Activated naive CD8-positive, alpha-beta T cell treated with anti-CD3 and anti-CD28 coated beads for 36 hours (primary cell): ENCODE measurements at regions not wholly inside any gene's neighbourhood (a gene's known extent, or its start where the extent isn't known, plus 50 kb on each side); places are given as distances from the start of the nearest gene placed in this dataset.
"Not testable (repeated sequence)": the region's sequence is repeated elsewhere in the genome, so short reads cannot be mapped to it uniquely, and the experiment has no call there.

Experiments used
- DNase-seq: peaks from one replicate; pipeline ENCODE4 v3.0.0; 2021
- H3K27ac Mint-ChIP-seq: one replicate; pipeline ENCODE4 v1.8.0; 2022; ENCODE audit warnings: mild to moderate bottlenecking, moderate library complexity, mixed read lengths
- H3K27me3 Mint-ChIP-seq: one replicate; pipeline ENCODE4 v1.8.0; 2022; ENCODE audit warnings: mild to moderate bottlenecking, mixed read lengths
- H3K36me3 Mint-ChIP-seq: one replicate; pipeline ENCODE4 v1.8.0; 2021; ENCODE audit warnings: mild to moderate bottlenecking, mixed read lengths
- H3K4me1 Mint-ChIP-seq: one replicate; pipeline ENCODE4 v1.8.0; 2021; ENCODE audit warnings: mixed read lengths
- H3K4me3 Mint-ChIP-seq: one replicate; pipeline ENCODE4 v1.8.0; 2022; ENCODE audit warnings: mild to moderate bottlenecking, moderate library complexity, mixed read lengths
- H3K9me3 Mint-ChIP-seq: one replicate; pipeline ENCODE4 v1.8.0; 2022; ENCODE audit warnings: mixed read lengths

DNA sequence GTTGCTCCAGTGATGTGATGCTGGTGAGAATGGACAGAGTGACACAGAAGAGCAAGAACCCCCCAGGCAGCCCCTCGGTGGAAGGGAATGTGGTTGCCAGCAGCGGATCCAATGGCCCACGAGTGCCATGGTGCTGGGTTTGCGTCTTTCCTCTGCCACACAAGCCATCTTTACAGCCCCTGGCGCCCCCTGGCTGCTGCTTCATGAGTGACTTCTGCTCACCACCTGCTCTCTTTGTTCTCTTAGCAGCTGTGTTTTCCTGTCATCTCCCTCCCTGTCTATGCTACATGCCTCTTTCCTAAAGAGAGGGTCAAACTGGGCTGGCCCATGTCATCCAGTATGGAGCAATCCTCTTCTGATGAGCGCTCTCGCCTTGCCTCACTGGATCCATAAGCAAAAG lies 300.0 kb upstream of the SMIM21 start:
- H3K9me3 Mint-ChIP-seq = no peaks in the 10 kb centered on the region
- H3K4me1 Mint-ChIP-seq = no peaks in the 10 kb centered on the region
- no peak overlapping the region for H3K27ac Mint-ChIP-seq
- no peaks in the 10 kb centered on the region for H3K36me3 Mint-ChIP-seq
- H3K27me3 Mint-ChIP-seq = peaks cover 34% of the 10 kb centered on the region
- no peak overlapping the region for H3K4me3 Mint-ChIP-seq
- DNase-seq = peak; percentile 26

DNA sequence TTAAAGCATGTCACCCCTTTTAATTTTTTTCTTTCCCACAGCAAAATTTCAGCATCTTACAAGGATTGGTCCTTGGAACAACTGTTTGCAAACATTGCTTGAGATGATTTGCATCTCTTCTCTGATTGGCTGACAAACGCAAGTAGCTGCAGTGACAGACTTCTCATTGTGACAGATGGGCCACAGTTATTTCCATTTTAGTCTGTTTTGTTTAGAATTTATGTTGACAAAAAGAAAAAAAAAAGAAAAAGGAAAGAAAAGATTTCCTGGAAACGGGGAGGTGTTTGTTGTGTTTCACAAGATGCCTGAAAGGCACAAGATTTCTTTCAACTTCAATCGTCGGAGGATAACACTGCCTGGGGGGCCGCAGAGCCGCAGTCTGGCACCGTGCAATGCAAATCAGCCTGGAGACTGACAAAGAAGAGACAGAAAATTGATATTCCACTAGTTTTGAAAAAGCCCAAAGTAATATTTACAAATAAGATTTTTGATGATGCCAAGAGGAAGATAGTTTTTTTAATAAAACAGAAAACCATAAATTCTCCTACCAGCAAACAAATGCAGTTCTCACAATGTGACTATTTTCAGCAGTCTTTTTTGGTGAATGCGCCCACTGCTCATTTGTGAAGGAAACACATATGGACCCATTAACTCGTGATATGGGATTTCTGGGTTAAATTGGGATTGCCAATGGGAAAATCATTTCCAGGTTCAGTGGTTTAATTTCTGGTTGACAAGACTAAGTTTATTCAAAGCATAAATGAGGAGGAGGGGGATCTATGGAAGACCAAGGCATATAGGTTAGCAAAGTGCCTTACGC lies 296.2 kb upstream of the SMIM21 start:
- H3K4me3 Mint-ChIP-seq = no peak overlapping the region
- DNase-seq = no peak
- H3K4me1 Mint-ChIP-seq = no peaks in the 10 kb centered on the region
- peaks cover 5% of the 10 kb centered on the region for H3K9me3 Mint-ChIP-seq
- no peaks in the 10 kb centered on the region for H3K36me3 Mint-ChIP-seq
- H3K27ac Mint-ChIP-seq = no peak overlapping the region
- peaks cover 16% of the 10 kb centered on the region for H3K27me3 Mint-ChIP-seq

DNA sequence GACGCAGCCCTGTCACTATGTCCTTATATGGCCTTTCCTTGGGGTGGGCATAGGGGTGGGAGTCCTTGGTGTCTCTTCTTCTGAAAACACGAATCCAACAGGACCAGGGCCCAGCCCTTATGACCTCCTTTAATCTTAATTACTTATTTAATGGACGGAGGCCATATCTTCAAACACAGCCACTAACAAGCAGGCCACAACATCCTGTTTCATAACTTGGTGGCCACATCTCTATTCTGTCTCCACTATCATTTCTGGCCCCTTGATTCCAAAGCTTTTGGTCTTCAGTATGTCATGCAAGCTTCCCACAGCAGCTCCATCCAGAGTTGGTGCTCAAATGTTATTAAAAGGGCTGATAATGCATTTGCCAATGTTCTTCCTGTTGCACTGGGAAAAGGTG lies 287.3 kb upstream of the SMIM21 start:
- Mint-ChIP-seq H3K27me3 (peaks cover 4% of the 10 kb centered on the region), H3K27ac (no peak overlapping the region), H3K36me3 (no peaks in the 10 kb centered on the region), H3K4me1 (no peaks in the 10 kb centered on the region), H3K4me3 (no peak overlapping the region), H3K9me3 (peaks cover 3% of the 10 kb centered on the region)
- DNase-seq = no peak

DNA sequence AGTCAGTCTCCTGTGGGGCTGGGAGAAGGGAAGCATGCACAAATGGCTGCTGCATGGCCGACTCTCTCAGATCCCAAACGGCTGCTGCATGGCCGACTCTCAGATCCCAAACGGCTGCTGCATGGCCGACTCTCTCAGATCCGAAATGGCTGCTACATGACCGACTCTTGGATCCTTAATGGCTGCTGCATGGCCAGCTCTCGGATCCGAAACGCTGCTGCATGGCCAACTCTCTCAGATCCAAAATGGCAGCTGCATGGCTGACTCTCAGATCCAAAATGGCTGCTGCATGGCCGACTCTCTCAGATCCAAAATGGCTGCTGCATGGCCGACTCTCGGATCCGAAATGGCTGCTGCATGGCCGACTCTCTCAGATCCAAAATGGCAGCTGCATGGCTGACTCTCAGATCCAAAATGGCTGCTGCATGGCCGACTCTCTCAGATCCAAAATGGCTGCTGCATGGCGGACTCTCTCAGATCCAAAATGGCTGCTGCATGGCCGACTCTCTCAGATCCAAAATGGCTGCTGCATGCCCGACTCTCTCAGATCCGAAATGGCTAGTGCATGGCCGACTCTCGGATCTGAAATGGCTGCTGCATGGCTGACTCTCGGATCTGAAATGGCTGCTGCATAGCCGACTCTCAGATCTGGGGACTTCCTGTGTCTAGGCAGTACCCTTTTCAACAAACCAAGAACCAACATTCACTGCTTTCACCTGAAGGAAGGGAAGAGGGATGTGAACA lies 284.8 kb upstream of the SMIM21 start:
- not testable (repeated sequence) for H3K9me3 Mint-ChIP-seq, DNase-seq, H3K4me3 Mint-ChIP-seq, H3K36me3 Mint-ChIP-seq, H3K4me1 Mint-ChIP-seq, H3K27ac Mint-ChIP-seq, H3K27me3 Mint-ChIP-seq

DNA sequence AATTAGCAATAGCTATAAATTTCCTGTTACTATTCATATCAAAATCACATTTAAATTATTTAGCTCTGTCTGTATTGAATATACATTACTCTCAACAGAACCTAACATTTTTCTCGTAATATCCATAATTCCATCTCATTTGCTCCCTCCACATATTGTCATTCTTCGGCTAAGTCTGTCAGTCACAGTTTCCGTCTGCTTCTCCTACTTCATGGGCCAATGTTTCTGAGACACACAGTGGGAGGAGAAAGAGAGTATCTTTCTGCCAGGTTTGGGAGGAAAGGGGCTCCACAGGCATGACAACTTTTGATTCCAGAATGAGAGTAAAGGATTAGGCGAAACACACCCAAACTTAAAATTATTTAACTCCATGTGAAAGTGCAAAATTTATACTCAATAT lies 273.1 kb upstream of the SMIM21 start:
- Mint-ChIP-seq H3K36me3 (no peaks in the 10 kb centered on the region), H3K27ac (no peak overlapping the region), H3K9me3 (no peaks in the 10 kb centered on the region), H3K27me3 (peaks cover 3% of the 10 kb centered on the region), H3K4me1 (no peaks in the 10 kb centered on the region), H3K4me3 (no peak overlapping the region)
- DNase-seq = no peak

DNA sequence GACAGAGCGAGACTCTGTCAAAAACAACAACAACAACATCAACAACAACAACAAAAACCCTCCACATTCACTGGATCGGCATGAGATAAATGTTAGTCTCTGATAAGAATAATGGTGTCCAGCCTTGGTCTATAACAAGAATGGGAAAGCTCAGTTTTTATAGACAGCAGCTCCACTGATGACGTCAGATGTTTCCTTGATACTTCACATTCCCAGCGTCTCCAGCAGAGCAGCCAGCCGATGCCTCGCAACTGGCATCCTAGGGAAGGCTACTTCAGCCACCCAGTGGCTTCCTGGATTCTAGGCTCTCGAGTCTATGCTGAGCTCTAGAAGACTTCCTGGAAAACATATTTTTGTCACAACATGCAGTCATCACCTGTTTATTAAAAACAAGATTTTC lies 271.4 kb upstream of the SMIM21 start:
- H3K27me3 Mint-ChIP-seq = peaks cover 7% of the 10 kb centered on the region
- H3K9me3 Mint-ChIP-seq = no peaks in the 10 kb centered on the region
- H3K27ac Mint-ChIP-seq = no peak overlapping the region
- H3K4me1 Mint-ChIP-seq = no peaks in the 10 kb centered on the region
- no peak for DNase-seq
- no peak overlapping the region for H3K4me3 Mint-ChIP-seq
- H3K36me3 Mint-ChIP-seq = no peaks in the 10 kb centered on the region

DNA sequence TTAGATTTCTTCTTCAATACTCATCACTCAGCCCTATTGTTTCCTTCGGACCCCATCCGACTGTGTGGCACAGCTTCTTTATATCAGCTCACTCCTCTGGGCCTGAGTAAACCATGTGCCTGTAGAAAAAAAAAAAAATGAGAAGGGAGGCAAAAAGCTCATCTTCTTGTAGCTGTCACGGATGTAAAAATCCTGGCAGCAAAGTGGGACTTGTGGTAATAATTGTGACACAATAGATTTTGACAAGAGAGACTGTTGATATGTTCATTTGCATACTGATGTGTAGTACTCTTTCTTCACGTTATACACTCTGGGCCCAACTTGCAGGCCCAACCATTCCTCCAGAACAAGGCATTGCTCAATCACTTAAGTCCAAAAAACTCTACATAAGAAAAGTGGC lies 270.0 kb upstream of the SMIM21 start:
- no peaks in the 10 kb centered on the region for H3K4me1 Mint-ChIP-seq
- H3K9me3 Mint-ChIP-seq = no peaks in the 10 kb centered on the region
- DNase-seq = no peak
- no peaks in the 10 kb centered on the region for H3K36me3 Mint-ChIP-seq
- peaks cover 8% of the 10 kb centered on the region for H3K27me3 Mint-ChIP-seq
- H3K4me3 Mint-ChIP-seq = no peak overlapping the region
- H3K27ac Mint-ChIP-seq = no peak overlapping the region

DNA sequence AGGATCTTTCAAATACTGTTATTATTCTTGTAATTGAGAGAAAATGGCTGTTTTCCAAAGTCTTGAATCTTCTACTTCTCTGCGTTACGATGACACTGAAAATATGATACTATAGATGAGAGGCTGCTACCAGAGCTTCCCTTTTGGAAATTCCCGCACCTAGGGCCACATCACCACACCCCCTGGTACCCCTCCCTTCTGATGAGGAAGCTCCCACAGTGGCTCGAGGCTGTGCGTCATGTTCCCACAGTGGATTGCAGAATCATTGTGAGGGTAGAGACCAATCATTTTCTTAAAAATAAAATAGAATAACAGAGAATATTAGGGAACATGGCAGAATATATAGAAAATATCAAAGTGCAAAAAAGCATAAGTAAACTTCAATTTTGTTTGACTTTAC lies 268.9 kb upstream of the SMIM21 start:
- Mint-ChIP-seq H3K4me1 (no peaks in the 10 kb centered on the region), H3K4me3 (no peak overlapping the region), H3K9me3 (no peaks in the 10 kb centered on the region), H3K27me3 (peaks cover 5% of the 10 kb centered on the region), H3K27ac (no peak overlapping the region), H3K36me3 (no peaks in the 10 kb centered on the region)
- DNase-seq = no peak

DNA sequence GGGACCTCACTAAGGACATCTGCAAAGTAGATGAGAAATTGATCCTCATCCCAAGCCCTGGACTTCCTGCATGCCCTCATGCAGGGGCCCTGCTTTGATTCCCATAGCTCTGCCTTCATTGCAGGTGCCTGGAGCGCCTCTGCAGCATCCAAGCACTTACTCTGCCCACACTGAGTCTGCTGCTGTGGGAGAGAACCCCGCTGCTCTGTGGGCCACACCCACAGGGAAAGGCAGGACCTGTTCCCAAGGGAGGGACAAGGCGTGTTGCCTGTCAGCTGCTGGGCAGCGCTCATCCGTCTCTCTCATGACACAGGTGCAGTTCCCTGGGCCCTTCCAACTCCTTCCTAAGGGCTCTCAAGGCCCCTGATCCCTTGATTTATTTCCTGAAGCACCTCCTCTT lies 266.8 kb upstream of the SMIM21 start:
- Mint-ChIP-seq H3K36me3 (no peaks in the 10 kb centered on the region), H3K4me1 (no peaks in the 10 kb centered on the region), H3K9me3 (no peaks in the 10 kb centered on the region), H3K4me3 (no peak overlapping the region), H3K27ac (no peak overlapping the region), H3K27me3 (peaks cover 5% of the 10 kb centered on the region)
- DNase-seq = no peak

DNA sequence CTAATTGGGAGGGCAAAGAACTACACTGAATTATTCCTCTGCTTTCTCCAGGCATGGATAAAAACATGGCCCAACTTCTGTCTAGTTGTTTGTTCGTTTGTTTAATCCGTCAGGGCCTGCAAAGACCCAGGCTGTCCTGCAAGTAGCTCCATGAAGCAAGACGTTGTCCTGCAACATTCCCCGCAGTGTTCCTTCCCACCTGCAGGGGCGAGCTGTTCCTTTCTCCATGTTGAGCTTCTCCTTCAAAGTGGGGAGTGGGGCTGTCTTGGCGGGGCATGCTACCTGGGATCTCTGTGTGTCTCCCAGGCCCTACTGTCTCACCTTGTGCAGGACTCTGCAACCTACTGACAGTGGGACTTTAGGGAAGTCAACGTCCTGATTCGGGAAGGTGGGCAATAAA lies 264.0 kb upstream of the SMIM21 start:
- H3K9me3 Mint-ChIP-seq = no peaks in the 10 kb centered on the region
- H3K27me3 Mint-ChIP-seq = peaks cover 12% of the 10 kb centered on the region
- no peak overlapping the region for H3K4me3 Mint-ChIP-seq
- no peaks in the 10 kb centered on the region for H3K4me1 Mint-ChIP-seq
- no peak overlapping the region for H3K27ac Mint-ChIP-seq
- no peaks in the 10 kb centered on the region for H3K36me3 Mint-ChIP-seq
- DNase-seq = no peak

DNA sequence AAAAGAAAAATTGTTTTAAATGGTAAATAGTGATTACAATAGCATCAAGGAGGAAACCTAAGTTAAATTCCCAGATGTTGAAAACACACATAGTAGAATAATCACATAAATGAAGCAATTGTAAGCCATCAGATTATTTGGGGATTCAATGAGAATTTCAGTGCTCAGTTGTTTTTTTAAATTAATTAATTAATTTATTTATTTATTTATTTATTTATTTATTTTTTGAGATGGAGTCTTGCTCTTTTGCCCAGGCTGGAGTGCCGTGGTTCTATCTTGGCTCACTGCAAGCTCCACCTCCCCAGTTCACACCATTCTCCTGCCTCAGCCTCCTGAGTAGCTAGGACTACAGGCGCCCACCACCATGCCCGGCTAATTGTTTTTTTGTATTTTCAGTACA lies 262.8 kb upstream of the SMIM21 start:
- H3K36me3 Mint-ChIP-seq, H3K4me1 Mint-ChIP-seq, DNase-seq, H3K9me3 Mint-ChIP-seq, H3K4me3 Mint-ChIP-seq, H3K27ac Mint-ChIP-seq: not testable (repeated sequence)
- H3K27me3 Mint-ChIP-seq = peaks cover 15% of the 10 kb centered on the region

DNA sequence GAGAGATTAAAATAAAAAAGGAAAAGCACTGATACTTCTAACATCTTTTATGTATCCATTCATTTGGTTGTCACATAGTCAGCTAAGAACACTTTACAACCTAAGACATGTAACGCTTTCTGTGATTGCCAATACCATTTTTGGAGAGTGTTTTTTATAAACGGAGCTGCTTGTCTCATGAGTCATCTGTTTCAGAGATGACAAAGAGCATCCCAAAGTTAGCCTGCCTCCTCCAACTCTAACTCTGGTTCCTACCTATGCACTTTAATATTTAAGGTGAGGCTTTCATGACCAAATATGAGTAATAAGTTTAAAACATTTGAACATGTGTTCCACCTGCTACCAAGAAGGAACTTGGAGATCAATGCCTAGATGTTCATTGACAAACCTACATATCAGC lies 260.1 kb upstream of the SMIM21 start:
- Mint-ChIP-seq H3K9me3 (no peaks in the 10 kb centered on the region), H3K27ac (no peak overlapping the region), H3K27me3 (peaks cover 14% of the 10 kb centered on the region), H3K36me3 (no peaks in the 10 kb centered on the region), H3K4me3 (no peak overlapping the region), H3K4me1 (no peaks in the 10 kb centered on the region)
- DNase-seq = no peak

DNA sequence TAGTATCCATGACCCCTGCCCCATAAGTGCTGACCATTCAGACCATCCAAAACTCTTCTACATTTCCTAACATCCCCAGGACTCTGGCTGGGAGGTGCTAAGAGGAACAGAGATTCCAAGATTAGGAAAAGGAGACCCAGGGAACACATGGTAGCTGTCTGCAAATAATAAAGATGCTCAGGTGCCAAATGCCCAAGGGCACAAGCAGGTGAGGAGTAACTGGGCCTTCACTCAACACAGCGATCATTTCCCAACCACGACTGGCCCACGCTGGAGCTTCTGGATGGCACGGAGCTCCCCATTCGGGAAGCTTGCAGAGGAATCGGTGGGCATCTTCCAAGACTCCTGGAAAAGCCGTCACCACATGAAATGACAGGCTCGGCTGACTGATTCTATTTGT lies 255.9 kb upstream of the SMIM21 start:
- H3K9me3 Mint-ChIP-seq = no peaks in the 10 kb centered on the region
- no peak for DNase-seq
- no peak overlapping the region for H3K27ac Mint-ChIP-seq
- H3K4me3 Mint-ChIP-seq = no peak overlapping the region
- peaks cover 21% of the 10 kb centered on the region for H3K27me3 Mint-ChIP-seq
- H3K36me3 Mint-ChIP-seq = no peaks in the 10 kb centered on the region
- no peaks in the 10 kb centered on the region for H3K4me1 Mint-ChIP-seq

DNA sequence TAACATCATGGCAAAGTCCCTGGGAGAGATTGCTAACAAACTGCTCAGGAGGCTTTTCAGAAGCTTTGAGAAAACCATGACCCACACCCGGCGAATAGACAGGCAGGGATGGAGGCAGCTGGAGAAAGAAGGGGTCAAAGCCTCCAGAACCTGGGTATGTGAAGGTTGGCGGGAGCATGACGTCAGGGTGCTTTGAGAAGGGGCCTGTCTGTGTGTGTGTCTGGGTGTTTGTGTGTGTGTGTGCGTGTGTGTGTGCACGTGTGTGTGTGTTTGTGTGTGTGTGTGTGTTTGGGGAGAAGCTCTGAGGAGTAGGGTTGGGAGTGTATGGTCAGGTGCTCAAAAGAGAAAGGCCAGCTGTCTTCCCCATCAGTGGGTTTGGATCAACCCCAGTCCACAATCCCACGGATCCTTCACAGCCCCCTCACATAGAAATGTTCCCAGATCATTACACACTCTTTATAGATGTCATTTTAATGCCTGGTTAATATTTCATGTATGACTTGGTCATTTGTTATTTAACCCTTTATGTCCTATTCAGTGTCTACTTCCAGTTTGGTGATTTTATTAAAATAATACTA lies 254.1 kb upstream of the SMIM21 start:
- no peaks in the 10 kb centered on the region for H3K4me1 Mint-ChIP-seq
- no peak overlapping the region for H3K27ac Mint-ChIP-seq
- H3K9me3 Mint-ChIP-seq = no peaks in the 10 kb centered on the region
- no peak overlapping the region for H3K4me3 Mint-ChIP-seq
- H3K36me3 Mint-ChIP-seq = no peaks in the 10 kb centered on the region
- peaks cover 18% of the 10 kb centered on the region for H3K27me3 Mint-ChIP-seq
- DNase-seq = no peak

DNA sequence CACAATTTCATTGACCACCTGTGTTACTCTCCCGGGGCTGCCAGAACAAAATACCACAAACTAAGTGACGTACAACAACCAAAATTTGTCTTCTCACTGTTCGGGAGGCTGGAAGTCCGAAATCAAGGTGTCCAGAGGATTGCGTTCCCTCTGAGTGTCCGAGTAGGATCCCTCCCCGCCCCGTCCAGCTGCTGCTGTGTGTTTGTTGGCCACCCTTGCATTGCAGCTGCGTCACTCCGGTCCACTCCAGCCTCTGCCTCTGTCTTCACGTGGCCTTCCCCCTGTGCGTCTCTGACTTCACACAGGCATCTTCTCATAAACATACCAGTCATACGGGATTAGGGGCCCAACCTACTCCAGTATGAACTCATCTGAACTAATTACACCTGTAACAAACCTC lies 251.8 kb upstream of the SMIM21 start:
- H3K4me1 Mint-ChIP-seq = no peaks in the 10 kb centered on the region
- no peaks in the 10 kb centered on the region for H3K36me3 Mint-ChIP-seq
- peaks cover 22% of the 10 kb centered on the region for H3K27me3 Mint-ChIP-seq
- no peak overlapping the region for H3K27ac Mint-ChIP-seq
- no peaks in the 10 kb centered on the region for H3K9me3 Mint-ChIP-seq
- no peak for DNase-seq
- H3K4me3 Mint-ChIP-seq = no peak overlapping the region

DNA sequence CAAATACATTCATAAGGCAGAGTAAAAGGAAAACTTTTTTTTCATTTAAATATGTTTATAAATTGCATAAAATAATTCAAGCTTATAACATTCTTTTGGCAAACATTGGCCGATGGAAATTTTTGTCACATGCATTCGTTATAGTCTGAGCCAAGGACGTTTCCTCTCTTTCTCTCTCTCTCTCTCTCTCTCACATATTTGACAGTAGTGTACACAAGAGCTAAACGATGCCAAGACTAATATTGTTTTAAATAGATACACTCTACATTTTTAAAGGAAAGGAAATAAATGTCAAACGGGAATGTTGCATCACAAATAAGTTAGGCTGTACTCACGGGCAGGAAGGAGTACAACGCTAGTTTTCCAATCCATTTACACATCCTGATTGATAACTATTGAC lies 251.1 kb upstream of the SMIM21 start:
- H3K4me1 Mint-ChIP-seq = no peaks in the 10 kb centered on the region
- peaks cover 19% of the 10 kb centered on the region for H3K27me3 Mint-ChIP-seq
- H3K4me3 Mint-ChIP-seq = no peak overlapping the region
- no peaks in the 10 kb centered on the region for H3K9me3 Mint-ChIP-seq
- no peak for DNase-seq
- H3K27ac Mint-ChIP-seq = no peak overlapping the region
- no peaks in the 10 kb centered on the region for H3K36me3 Mint-ChIP-seq
